ENCODE measurements at regions not wholly inside any gene's neighbourhood (a gene's known extent, or its start where the extent isn't known, plus 50 kb on each side); places are given as distances from the start of the nearest gene placed in this dataset.

DNA sequence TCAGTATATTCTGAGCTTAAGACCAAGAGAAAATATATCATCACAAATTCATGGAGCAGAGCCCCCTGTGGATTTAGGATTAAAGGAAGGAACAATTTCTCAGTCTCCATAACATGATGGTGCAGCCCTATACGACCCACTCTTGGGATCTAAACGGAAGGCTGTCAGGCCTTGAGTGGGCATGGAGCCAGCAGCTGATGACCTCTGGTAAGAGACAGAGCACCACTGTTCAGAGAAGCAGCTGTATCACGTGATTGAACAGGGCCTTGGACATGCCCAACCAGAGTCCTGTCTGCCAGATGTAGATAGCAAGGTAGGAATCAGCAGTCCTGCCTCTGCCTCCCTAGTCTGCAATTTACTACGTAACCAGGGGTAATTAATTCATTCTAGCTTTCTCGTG is 259.4 kb upstream of the POU3F2 start:
- DNase-seq, result no peak

DNA sequence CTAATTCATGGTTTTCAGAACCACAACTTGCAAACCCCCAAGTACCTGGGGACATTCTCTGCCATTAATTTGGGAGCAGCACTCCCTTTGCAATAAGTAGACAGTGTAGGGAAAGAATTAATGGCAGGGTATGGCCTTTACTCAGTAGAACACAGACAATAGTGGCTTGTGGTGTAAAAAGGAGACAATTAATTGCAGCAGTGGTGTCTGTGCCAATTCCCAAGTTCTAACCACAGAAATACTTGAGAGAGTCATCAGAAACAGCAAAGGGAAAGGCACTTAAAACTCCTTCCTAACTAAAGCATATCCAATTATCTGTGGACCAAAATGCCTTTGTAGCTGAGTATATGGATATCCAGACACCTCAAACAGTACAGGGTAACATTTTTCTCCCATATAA is 257.6 kb upstream of the POU3F2 start:
- DNase-seq, result no peak

DNA sequence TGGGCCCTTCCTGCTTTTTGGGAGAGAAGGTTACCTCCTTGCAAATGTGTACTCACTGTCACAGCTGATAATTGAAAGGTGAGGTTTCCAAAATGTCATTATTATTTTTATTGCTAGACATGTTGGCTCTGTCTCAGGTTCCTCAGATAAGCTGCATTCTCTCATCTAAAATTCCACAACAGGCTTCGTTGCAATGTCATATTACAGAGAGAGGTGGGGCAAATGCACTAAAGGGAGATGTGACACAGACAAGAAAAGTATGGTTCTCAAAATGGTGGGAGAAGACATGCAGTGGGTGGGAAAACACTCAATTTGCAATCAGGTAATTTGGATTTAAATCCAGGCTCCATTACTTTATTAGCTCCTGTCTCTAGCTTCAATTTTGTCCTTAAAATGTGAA is 256.4 kb upstream of the POU3F2 start:
- DNase-seq, result no peak

DNA sequence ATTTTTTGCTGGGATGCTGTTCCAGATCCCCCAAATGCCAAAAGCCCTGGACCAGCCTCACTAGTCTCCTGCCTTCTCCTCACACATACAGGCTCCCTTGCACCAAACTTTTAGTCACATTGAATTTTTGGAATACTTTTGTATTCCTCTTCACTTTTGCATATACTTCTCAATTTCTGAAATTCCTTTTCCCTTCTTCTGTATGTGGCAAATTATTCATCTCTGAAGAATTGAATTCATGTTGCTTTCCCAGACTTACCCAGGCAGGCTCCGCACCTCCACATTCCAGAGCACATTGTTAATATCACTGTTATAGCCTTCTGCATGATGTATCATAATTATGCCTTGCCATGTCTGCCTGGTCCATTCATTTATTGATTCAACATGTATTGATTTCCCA is 255.3 kb upstream of the POU3F2 start:
- no peak for DNase-seq

DNA sequence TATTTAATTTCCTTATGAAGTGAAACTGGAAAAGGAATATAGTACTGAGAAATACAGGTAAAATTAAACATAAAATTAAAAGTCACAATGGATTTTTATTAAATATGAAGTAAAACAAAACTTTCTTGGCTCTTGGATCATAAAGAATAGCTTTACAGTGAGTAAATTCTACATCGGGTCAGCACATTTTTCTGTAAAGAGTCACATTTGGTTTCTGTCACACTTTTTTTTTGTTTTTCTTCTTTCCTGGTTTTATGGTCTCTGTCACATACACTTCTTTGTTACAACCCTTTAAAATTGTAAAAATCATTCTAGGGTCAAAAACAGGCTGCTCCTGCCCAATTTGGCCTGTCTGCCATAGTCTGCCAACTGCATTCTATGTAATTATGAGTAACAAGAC is 254.4 kb upstream of the POU3F2 start:
- no peak for DNase-seq

DNA sequence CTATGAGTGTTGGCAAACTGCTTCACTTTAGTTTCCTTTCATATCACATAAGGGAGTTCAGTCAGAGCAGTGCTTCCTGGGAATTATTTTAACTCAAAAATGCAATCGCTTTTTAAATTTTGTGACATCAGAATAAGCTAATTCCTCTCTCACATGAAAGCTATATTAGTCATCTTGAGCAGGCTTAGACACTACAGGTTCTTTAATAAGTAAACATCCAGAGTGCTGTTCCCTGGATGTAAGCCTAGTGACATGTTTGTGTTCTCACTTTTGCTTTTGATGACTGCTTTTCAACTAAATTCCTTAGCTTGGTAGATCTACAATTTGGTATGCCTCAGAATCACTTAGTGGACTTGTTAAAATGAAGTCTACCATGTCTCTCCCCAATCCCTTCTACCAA is 252.7 kb upstream of the POU3F2 start:
- no peak for DNase-seq

DNA sequence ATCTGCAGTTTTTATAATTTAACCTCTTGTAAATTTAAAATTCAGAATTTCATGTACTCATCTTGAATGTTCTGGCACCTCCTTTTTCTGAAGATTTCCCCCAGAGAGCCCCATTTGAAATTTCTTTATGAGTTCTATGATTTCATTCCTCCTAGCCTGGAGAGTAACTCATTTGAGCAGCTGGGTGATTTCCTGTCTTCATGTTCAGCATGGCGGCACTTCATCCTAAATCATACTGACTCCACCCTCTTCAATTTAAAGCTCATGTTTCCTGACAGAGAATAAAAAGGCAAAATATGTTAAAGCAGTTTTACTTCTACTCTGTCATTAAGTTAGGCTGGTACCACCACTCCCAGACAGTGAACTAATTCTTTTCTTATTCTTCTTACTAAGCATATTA is 250.9 kb upstream of the POU3F2 start:
- no peak for DNase-seq

DNA sequence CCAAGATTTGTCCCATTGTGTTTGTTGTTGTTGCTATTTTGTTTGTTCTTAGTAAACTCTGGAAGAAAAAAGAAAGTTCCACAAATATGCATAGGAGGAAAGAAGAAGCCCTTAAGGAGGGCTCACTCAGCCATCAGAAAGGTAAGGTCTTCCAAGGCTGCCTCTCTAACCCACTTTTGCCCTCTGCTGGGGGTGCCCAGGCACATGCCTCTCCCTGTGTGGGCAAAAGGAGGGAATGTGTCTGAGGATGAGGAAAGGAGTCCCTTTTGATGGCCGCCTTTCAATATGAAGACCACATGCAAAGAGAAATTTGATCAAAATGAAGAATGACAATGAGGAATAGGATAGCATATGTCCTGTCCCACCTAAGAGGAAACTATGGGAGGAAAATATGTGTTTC is 248.2 kb upstream of the POU3F2 start:
- peak; percentile 11 for DNase-seq

DNA sequence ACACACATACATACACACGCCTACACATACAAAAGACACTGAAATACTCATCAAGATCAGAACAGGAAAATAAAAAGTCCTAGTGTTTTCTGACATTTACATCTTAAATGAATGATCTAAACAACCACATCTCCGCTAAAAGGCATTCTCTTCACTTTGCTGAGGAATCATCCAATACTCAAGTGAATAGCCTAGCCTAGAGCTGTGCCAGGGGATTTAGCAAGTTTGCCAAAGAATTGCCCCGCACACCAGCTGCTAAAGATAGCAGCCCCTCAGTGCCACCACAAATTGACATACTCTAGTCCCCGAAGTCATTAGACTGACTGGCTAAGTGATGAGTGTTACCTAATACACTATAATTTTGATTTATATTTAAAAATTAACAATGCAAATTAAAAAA is 246.8 kb upstream of the POU3F2 start:
- DNase-seq, result no peak

DNA sequence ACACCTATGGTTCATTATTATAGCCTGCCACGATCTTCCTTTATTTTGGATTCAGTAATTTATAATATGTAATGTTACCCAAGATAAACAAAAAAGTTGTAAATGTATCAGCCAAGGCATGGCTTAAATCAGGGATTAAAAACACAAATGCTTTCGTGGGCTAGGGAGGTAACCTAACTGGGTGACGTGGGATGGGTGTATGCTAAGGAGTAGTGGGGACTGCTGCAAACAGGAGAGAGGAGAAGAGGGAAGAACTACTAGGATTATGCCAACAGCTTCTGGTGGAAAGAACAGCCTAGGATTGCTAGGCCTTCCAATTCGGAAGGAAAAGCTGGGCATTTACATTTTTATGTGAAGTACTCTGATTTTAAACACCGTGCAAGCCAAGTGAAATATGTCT is 244.8 kb upstream of the POU3F2 start:
- DNase-seq, result no peak

DNA sequence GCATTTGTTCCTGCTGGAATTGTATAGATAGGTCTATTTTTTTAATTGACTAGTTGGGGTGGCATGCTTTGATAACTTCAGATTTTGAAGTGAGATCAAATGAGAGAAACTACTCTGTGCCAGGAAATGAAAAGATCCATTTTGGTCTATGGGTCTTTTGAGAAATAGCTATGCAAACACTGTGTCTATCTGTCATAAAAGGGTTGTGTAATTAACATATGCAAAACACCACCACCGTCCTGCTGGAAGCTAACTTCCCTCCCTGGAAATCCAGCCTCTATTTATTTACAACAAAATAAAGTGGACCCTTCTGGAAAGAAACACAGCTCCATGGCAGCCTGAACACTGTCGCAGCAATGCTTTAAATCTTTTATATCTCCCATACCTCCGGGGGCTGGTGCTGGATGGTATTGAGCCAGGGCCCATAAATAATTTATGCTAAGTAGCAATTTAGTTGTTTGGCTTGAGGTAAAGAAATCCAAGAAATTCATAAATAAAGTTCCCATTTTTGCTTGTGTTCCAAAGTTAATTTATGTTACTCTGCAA is 244.2 kb upstream of the POU3F2 start:
- DNase-seq, result no peak

DNA sequence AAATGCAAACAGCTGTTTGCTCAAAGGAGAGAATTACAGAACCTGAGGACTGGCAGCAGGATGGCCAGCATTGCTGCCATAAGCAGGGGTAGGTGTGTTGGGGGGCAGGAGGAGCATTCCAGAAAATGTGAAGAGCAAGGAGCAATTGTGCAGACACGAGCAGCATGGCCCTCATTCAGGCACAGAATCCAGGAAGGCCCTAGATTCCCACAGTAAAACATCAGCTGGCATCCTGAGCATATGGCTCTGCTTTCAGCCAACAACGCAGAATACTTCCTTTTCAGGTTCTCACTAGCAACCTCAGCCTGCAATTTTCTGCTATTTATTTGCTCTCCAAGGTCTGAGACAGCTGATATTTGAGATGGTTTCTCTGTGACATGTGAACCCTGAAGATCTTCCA is 243.4 kb upstream of the POU3F2 start:
- DNase-seq, result no peak

DNA sequence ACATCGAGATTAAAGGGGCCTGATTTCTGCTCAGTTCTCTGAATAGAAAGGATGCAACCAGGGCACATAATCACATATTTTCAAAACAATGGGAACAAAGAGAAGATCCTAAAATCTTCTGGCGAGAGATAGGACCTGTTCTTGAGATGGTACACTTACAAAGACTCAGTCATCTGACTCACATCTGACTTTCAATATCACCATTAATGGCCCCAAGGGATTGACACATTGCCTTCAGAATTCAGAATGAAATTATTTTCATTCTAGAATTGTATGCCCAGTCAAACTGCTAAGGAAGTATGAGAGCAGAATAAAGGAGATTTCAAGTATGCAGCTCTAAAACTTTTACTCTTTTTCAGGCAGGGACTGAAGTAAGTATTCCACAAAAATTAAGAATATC is 240.7 kb upstream of the POU3F2 start:
- no peak for DNase-seq

DNA sequence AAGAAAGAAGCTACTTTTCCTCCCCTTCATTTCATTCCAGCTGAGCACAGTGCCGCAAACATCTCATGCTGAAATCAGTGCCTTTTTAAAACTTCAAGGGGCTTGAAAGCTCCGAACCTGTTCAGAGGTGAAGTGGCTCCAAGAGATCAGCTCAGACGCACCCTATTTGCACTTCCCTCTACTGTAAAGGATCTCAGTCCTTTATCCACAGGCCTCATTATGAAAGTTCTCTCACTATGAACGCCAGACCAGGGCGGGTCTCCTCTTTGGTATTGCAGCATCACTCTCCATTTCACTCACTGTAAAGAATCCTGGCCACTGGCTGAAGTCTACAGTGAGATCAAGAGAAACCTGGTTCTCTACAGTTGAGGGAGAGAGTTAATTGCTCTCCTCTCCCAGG is 232.7 kb upstream of the POU3F2 start:
- no peak for DNase-seq

DNA sequence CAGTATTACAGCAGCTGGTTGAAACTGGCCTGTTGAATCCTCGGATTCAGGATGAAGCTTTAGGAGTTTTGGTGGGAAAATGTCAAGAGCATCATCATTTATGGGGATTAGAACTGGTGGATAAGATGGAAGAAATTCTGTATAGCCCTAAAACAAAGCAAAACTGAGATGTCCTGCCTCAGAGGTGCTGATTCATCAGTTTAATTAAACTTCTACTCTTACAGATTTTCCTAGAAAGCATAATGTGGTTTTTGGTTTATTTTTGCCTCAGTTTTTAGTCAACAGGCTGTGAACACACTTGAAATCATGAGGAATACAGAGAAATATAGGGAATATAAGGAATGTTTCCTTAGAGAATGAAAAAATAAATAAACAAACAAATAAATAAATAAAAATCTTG is 228.7 kb upstream of the POU3F2 start:
- DNase-seq, result no peak

DNA sequence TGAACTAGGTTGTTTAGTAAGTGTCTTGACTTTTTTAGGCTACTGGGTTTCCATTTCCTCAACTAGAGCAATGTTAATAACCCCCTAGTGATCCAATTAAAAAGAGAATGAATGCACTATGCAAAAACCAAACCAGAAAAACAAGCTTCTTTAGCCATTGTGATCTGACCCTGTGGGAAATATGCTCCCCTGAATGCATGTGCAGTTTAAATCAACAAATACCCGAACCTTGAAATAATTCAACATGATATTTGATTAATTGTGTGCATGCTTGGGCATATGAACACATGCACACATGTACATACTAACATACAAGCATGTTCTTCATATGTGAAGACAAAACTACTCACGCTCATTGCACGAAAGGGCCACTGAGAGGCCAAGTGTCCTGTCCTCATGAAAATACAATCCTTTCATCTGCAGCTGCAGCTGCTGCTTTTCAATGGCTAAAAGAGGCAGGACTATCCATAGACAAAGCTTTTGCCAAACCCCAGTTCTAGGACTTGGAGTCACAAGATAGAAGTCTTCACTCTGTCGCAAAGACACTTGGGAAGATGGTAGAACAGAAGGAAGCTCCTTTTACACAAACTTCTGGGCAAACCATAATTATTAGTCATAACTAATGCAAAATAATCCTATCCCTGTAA is 207.1 kb upstream of the POU3F2 start:
- no peak for DNase-seq

DNA sequence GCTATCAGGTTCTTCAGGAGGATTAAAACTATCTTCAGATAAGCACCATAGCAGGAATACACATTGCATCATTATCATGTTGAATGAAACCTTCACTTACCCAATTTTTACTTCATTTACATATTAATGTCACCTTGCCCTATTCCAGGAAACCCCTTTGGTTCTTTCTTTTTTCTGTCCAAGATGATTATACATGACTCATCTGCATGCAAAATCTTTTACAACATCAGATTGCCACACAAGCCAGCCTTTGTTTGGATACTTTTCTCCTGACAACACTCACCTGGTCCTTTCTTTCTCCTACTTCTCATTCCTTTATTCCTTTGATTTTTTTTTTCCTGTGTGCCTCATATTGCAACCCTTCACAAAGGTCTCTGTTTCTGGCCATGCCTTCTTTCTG is 200.5 kb upstream of the POU3F2 start:
- DNase-seq, result no peak

DNA sequence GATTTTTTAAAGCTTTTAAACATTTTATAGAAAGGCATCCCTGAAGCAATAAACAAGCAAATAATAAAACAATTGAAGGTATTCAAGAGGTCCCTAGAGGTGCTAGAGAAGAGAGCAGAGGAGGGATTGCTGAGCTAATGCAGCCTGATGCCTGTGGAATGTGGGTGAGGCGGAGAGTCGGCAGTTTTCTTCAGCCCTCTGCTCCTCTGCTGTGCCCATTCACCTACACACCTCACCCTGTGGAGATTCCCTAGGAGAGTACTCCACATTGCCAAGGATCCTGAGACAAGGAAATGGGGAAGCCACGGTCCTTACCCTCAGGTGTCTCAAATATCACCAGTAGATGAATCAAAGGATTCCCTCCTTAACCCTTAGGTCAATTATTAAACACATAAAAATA is 199.8 kb upstream of the POU3F2 start:
- no peak for DNase-seq

DNA sequence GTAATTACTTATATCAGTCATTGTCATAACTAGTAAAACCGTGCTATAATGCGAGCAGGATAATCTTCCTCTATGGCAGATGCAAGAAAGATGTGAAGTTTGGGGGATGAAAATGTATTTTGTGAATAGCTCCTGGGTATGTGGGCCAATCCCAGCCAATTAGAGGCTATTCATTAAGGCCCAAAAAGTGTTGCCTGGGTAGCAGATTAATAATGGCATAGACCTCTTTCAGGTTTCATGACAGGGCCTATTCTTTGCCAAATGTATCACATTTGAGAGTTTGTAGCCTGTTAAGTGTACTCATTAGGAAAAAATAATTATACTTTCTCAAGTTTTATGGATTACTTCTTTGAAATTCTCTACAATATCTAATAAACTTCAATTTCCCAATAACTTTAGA is 199.2 kb upstream of the POU3F2 start:
- no peak for DNase-seq

DNA sequence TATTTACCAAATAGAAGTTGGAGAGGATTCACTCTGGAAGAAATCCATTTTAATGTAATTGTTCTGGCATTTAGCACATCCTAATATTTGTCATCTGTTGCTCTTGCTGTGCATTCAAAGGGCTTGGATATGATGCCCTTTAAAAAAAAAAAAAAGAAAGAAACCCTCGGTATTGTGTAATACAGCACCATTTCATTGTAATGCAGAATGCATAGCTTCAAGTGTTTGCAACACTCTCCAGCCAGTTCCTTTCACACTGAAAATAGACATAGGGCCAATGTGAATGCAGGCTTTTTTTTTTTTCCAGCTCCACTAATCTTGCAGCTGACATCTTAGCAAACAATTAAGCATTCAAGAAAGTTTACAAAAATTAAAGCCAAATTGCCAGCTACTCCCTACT is 197.4 kb upstream of the POU3F2 start:
- DNase-seq, result no peak

DNA sequence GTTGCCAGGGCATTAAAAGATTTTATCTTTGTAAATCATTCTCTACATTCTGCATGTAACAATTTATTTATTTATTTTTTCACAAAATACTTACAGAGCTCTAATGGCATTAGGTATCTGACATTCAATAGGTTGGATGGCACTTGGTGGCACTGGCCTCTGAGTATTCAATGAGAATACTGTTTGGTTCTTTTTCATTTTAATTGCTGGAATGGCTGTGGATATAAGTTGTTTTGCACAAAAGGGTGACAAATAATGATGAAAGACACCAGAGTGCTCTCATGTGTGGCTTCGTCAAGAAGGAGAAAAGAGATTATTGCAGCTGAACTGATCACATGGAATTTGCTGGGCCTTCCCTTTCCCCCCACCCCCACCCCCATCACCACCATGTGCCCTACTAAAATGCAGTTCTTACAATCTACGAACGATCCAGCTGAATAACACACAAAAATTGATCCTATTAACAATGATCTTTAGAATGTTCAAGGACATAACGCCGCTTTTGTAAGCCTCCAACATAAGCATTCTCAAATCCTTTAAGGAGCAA is 195.2 kb upstream of the POU3F2 start:
- DNase-seq, result no peak

DNA sequence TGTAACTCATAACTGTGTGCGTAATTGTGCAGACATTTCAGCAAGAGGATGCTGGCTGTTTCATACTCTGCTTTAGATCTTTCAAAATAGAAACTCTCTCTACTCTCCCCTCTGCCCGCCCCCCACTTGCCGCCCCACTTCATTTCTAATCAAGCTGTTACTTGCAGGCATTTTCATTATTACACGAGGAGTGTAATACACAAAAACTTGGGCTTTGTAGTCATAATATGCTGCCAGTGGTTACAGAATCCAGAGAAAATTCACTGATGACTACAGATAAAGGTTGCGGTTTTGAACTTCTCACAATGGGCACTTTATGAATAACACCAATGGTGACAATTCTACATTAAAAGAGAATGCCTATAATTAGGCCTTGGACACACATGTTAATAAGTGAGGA is 194.0 kb upstream of the POU3F2 start:
- no peak for DNase-seq

DNA sequence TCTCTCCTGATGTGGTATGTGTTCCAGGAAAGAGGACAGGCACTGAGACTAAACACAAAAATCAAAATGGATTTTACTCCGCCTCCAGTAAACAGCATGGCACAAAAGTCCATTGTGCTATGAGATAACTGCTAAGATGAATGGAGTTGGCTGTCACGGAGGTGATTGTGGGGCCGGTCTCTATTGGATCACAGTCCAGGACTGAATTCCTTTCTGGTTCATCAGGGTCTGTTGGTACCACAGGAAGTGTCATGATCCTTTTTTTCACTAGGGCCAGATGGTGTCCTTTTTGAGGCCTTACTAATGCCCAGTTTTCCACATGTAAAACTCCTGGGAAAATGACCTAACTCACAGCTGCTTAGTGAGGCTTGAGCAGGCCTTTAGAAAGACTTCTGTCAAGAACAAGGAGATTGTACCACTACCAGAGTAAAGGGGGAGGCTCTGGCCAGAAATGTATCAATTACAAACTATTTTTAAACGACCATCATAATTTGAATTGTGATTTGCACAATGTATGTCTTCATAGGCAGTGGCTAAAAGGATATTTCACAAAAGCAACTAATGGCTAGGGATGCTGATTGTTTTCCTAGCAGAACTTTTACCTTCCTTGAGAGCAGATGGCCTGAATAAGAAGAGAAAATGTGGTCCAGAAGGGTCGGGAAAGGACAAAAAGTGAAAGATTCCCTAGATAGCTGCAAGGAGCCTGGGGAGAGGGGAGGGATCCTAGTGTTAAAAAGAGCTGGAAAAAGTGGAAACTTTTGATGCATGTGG is 192.2 kb upstream of the POU3F2 start:
- DNase-seq, result peak; percentile 61

DNA sequence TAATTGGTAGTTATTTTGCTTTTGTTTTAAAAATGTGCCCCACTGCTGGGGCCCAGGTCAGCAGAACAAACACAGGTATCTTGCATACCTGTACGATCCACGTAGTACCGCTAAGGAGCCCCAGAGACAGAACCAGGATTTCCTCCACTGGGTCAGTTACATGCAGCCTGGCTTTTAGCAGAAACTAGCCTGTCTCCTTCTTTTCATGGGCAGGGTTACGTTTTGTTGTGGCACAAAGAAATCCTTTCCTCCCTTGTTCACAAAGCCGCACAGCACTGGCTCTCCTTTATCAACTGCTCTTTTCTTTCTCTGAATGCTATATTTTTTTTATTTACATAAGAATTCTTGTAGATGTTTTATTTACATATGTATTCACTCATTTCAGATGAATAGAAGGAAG is 190.3 kb upstream of the POU3F2 start:
- DNase-seq, result no peak
